ENCODE measurements at regions not wholly inside any gene's neighbourhood (a gene's known extent, or its start where the extent isn't known, plus 50 kb on each side); places are given as distances from the start of the nearest gene placed in this dataset.

DNA sequence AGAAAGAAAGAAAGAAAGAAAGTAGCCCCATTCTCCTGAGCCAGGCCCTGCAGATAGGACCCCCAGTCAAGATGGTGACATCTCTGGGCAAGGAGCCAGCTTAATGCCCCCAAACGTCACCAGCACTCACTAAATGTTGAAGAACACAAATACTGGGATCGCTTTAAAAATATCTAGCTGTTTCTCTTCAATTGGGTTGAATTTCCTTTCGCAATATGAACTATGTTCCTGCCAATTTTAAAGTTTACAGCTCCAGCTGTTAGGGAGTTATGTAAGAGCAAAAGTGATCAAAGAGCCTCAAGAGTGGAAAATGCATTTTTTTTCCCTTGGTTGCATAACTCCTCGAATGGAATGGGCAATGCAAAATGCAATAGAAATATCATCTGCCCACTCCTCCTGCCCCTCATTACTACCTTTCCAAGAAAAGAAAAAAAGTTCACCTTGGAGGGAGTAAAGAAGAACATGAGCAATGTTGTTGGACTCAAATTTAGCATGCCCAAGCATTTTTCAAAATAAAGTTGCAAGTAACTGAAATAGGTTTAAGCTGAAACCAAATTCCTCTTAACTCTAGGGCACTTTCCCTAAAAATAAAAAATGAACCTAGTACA lies 244.2 kb upstream of the PIK3R1 start:
- no peak for TF ChIP-seq SPI1 (IDR thresholded peaks at IDR 0.05; ENCODE audit: low read depth, low read length)
- TF ChIP-seq POLR2A (IDR thresholded peaks at IDR 0.05; ENCODE audit: low read depth, low read length), result no peak
- no peak for TF ChIP-seq TAF1 (IDR thresholded peaks at IDR 0.05; ENCODE audit: low read depth, low read length)
- TF ChIP-seq POLR2AphosphoS5 (IDR thresholded peaks at IDR 0.05; ENCODE audit: low read depth, low read length), result no peak
